Esophagus squamous epithelium (tissue), 5 donors: ENCODE measurements at regions not wholly inside any gene's neighbourhood (a gene's known extent, or its start where the extent isn't known, plus 50 kb on each side); places are given as distances from the start of the nearest gene placed in this dataset.

Experiments used
- DNase-seq: peaks from one replicate; lab custom pipeline; 2025; lab: John Stamatoyannopoulos, UW
- H3K27ac ChIP-seq, 4 donors: fragments of 200-600 bp; sonication (generic); one replicate each; pipeline ENCODE4 v1.5.1; 2016 to 2019; ENCODE audit warnings: mild to moderate bottlenecking in 1 of 4
- H3K27me3 ChIP-seq, 4 donors: fragments of 200-600 bp; sonication (generic); 1 replicate in 3 of 4; 2 replicates in 1 of 4; pipeline versions ENCODE4 v1.5.1 to v1.6.0; 2017 to 2021; ENCODE audit warnings: antibody characterized with exemption in 1 of 4
- H3K36me3 ChIP-seq, 3 donors: fragments of 200-600 bp; sonication (generic); one replicate each; pipeline ENCODE4 v1.5.1; 2016 to 2019
- H3K4me1 ChIP-seq, 3 donors: fragments of 200-600 bp; sonication (generic); one replicate each; pipeline ENCODE4 v1.5.1; 2017 to 2019
- H3K4me3 ChIP-seq, 4 donors: fragments of 200-600 bp; sonication (generic); 1 replicate in 3 of 4; 2 replicates in 1 of 4; pipeline ENCODE4 v1.5.1; 2016 to 2019; ENCODE audit warnings: mild to moderate bottlenecking in 2 of 4, moderate library complexity in 1 of 4
- H3K9me3 ChIP-seq, 3 donors: fragments of 200-600 bp; sonication (generic); one replicate each; pipeline ENCODE4 v1.5.1; 2016 to 2019
- POLR2A ChIP-seq, 4 donors: fragments of 450-650 bp; IDR thresholded peaks; one replicate each; pipeline ENCODE4 v1.6.1; 2017; ENCODE audit warnings: antibody characterized with exemption in 4 of 4, mild to moderate bottlenecking in 4 of 4, moderate library complexity in 3 of 4
- WGBS, 2 donors: methylation state at CpG; one replicate each; pipeline ENCODE4 v1.1.5; 2018; 5-methylcytosine and 5-hydroxymethylcytosine counted together
- intact Hi-C: fragments of 100-400 bp; cut with DNase I; formaldehyde crosslinking; loops from one replicate; pipeline ENCODE4 v1.15.0; 2022
- TF ChIP-seq, protein P1 (sequence below), 6 experiments: fragments of 450-650 bp in 4 of 6; fragments of 200-600 bp in 2 of 6; sonication (generic) in 2 of 6; IDR thresholded peaks; one replicate each; pipeline ENCODE4 v1.5.1; 2016 to 2019; ENCODE audit warnings: antibody characterized with exemption in 6 of 6, mild to moderate bottlenecking in 4 of 6, moderate library complexity in 4 of 6
- donor health status: DM: yes; HTN: yes; CAD: no.

DNA sequence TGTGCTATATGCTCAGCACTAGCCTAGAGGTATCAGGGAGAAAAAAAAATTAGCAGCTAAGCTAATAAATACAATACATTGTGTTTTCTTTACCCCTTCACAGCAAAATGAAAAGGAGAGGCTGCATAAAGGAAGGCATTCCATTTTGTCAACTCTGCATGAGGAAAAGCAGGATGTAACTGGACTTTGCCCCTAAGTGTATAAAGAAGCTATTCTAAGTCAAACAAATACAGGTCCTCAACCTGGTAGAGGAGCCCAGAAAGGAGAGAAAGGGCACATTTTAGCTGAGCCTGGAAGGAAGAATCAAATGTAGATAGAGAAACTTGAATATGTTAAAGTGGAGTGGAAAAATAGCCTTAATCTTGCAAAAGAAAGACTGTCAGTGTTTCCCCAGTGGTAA is 89.0 kb upstream of the SPRED1 start:
- no peaks in the 10 kb centered on the region for H3K27me3 ChIP-seq
- H3K4me3 ChIP-seq: no peak overlapping the region
- H3K27ac ChIP-seq: no peak overlapping the region
- TF ChIP-seq, protein P1, sequence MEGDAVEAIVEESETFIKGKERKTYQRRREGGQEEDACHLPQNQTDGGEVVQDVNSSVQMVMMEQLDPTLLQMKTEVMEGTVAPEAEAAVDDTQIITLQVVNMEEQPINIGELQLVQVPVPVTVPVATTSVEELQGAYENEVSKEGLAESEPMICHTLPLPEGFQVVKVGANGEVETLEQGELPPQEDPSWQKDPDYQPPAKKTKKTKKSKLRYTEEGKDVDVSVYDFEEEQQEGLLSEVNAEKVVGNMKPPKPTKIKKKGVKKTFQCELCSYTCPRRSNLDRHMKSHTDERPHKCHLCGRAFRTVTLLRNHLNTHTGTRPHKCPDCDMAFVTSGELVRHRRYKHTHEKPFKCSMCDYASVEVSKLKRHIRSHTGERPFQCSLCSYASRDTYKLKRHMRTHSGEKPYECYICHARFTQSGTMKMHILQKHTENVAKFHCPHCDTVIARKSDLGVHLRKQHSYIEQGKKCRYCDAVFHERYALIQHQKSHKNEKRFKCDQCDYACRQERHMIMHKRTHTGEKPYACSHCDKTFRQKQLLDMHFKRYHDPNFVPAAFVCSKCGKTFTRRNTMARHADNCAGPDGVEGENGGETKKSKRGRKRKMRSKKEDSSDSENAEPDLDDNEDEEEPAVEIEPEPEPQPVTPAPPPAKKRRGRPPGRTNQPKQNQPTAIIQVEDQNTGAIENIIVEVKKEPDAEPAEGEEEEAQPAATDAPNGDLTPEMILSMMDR (IDR thresholded peaks at IDR 0.05): no peak
- no peak for TF ChIP-seq POLR2A (IDR thresholded peaks at IDR 0.05)
- no peak for DNase-seq
- no peaks in the 10 kb centered on the region for H3K36me3 ChIP-seq
- no peaks in the 10 kb centered on the region for H3K9me3 ChIP-seq
- intact Hi-C loops: no loop called here
- peaks cover 0 to 2% (median 0%) of the 10 kb centered on the region in 3 donors for H3K4me1 ChIP-seq

DNA sequence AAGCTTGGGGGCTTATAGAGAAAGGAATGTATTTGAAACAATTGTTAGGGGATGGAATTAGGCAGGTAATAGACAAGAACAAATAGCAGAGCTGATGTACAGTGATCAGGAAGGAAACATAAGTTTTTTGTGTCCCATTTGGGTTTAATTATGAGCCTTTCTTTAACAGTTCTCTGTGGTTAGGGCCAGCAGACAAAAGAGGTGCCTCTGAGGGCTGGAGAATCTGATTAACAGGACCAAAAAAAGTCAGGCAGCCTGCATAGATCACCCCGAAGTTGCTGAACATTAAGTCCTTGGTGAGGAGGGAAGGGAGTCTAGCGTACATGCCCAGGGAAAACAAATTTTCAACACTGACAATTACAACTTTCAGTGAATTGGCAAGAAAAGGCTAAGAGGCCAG is 88.6 kb upstream of the SPRED1 start:
- no peaks in the 10 kb centered on the region for H3K36me3 ChIP-seq
- H3K4me1 ChIP-seq: peaks cover 0 to 6% (median 0%) of the 10 kb centered on the region in 3 donors
- no peak overlapping the region for H3K27ac ChIP-seq
- no peak overlapping the region for H3K4me3 ChIP-seq
- TF ChIP-seq POLR2A (IDR thresholded peaks at IDR 0.05): no peak
- TF ChIP-seq, protein P1 (IDR thresholded peaks at IDR 0.05): no peak
- WGBS, 2 donors: 55 to 70% methylated on average over 2 of the region's 2 CpGs
- H3K9me3 ChIP-seq: no peaks in the 10 kb centered on the region
- intact Hi-C loops: no loop called here
- H3K27me3 ChIP-seq: no peaks in the 10 kb centered on the region
- no peak for DNase-seq

DNA sequence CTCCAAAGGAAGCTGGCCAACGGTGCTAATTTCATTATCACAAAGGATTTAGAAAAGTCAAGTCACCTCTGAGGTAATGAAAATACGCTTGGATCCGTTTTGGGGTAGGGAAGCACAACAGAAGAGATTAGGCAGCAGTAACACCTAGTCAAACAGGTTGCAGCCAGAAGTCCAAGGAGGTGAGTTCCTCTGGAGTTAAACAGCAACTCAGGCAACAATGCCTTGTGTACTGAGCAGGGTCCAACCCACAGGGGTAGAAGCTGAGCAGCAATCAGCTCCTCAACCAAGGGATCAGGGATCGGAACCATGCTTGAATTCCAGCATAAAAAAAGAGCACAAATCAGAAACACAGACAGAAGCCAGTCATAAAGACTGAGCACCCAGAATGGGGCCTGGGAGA is 88.1 kb upstream of the SPRED1 start:
- Histone ChIP-seq H3K4me3 (no peak overlapping the region), H3K27me3 (no peaks in the 10 kb centered on the region), H3K27ac (no peak overlapping the region), H3K4me1 (peaks cover 0 to 6% (median 0%) of the 10 kb centered on the region in 3 donors), H3K36me3 (no peaks in the 10 kb centered on the region), H3K9me3 (no peaks in the 10 kb centered on the region)
- WGBS, 2 donors: 64 to 77% methylated on average over 4 of the region's 4 CpGs
- no peak for DNase-seq
- TF ChIP-seq, protein P1 (IDR thresholded peaks at IDR 0.05): no peak
- TF ChIP-seq POLR2A (IDR thresholded peaks at IDR 0.05): no peak
- intact Hi-C loops: no loop called here

DNA sequence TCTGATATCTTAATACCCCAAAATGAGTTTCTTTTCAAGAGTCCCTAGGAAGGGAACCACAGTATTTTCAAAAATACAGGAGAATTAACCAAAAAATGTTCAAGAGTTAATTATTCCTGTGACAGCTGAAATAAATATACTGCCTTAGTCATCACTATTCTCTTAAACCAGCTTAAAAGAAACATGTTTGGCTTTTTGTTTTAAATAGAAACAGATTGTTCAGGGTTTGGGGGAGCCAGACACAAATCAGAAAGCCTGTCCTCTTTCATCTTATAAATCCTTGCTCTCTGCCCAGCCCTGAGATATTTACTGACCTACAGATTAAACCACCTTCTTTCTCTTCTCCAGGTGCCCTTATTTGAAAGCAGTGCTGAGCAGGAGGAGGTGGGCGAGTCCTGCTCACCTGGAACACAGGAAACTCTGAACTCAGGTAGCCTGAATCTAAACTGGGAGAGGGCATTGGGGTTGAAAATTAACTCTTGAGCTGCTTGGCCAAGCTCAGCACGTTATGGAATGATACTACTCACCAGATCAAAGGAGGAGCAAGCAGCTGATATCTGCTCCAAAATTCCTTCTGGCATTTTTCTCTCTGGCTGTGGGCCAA is 84.1 kb upstream of the SPRED1 start:
- no peak for DNase-seq
- Histone ChIP-seq H3K4me3 (no peak overlapping the region), H3K4me1 (peaks cover 0 to 6% (median 0%) of the 10 kb centered on the region in 3 donors), H3K9me3 (no peaks in the 10 kb centered on the region), H3K27ac (no peak overlapping the region), H3K36me3 (no peaks in the 10 kb centered on the region), H3K27me3 (no peaks in the 10 kb centered on the region)
- intact Hi-C loops: no loop called here
- TF ChIP-seq, protein P1 (IDR thresholded peaks at IDR 0.05): no peak
- no peak for TF ChIP-seq POLR2A (IDR thresholded peaks at IDR 0.05)
- 22 to 35% methylated on average over 2 of the region's 2 CpGs for WGBS, 2 donors

DNA sequence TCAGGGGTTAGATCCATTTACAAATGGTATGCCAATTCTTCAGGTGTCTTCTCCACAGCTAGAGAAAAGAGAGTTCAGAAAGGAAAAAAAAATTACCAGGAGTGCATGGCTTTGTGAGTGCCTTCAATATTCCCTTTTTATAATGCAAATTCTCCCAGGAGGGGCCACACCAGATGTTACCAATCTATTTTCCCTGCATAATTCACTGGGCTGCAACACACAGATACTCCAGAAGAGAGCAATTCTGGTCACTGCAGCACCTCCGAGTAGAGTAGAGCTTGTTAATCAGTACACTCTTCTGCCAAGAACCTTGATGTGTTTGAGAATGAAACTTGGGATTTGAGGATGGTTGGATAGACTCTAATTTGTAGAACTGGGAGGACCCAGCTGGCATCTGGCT is 80.7 kb upstream of the SPRED1 start:
- Histone ChIP-seq H3K27ac (no peak overlapping the region), H3K4me3 (no peak overlapping the region), H3K36me3 (no peaks in the 10 kb centered on the region), H3K4me1 (peaks cover 0 to 6% (median 0%) of the 10 kb centered on the region in 3 donors), H3K9me3 (no peaks in the 10 kb centered on the region), H3K27me3 (no peaks in the 10 kb centered on the region)
- 60 to 67% methylated on average over 1 of the region's 1 CpG for WGBS, 2 donors
- no peak for TF ChIP-seq POLR2A (IDR thresholded peaks at IDR 0.05)
- TF ChIP-seq, protein P1 (IDR thresholded peaks at IDR 0.05): no peak
- intact Hi-C loops: no loop called here
- DNase-seq: no peak
